Aorta (tissue), 5 donors: ENCODE measurements at regions not wholly inside any gene's neighbourhood (a gene's known extent, or its start where the extent isn't known, plus 50 kb on each side); places are given as distances from the start of the nearest gene placed in this dataset.

ENCODE experiments used
- ATAC-seq: fragments of 200-7000 bp; cut with Tn5 transposase; one replicate; pipeline ENCODE4 v1.9.1; 2022; ENCODE audit warnings: moderate library complexity; ENCODE audit not compliant: low FRiP score
- DNase-seq, 2 donors: peaks; one replicate each; pipeline ENCODE4 v3.0.0-alpha.2; 2020
- H3K27ac ChIP-seq, 2 donors: one replicate each; pipeline ENCODE4 v1.5.1; 2013; ENCODE audit warnings: low read length in 2 of 2, mild to moderate bottlenecking in 2 of 2, moderate library complexity in 2 of 2, control low read depth in 1 of 2, inconsistent platforms in 1 of 2, low read depth in 1 of 2
- H3K27me3 ChIP-seq, 2 donors: one replicate each; pipeline ENCODE4 v1.6.1; 2013; ENCODE audit warnings: control low read depth in 1 of 2, low read length in 1 of 2, mild to moderate bottlenecking in 1 of 2, moderate library complexity in 1 of 2; ENCODE audit not compliant: insufficient read depth in 2 of 2, control insufficient read depth in 1 of 2
- H3K36me3 ChIP-seq, 2 donors: one replicate each; pipeline ENCODE4 v1.6.1; 2013; ENCODE audit warnings: control low read depth in 1 of 2, low read length in 1 of 2, mild to moderate bottlenecking in 1 of 2; ENCODE audit not compliant: insufficient read depth in 2 of 2, control insufficient read depth in 1 of 2
- H3K4me1 ChIP-seq, 2 donors: one replicate each; pipeline ENCODE4 v1.6.1; 2013; ENCODE audit warnings: low read length in 2 of 2, control low read depth in 1 of 2, mild to moderate bottlenecking in 1 of 2, moderate library complexity in 1 of 2; ENCODE audit not compliant: insufficient read depth in 2 of 2, control insufficient read depth in 1 of 2
- H3K4me3 ChIP-seq, 2 donors: one replicate each; pipeline ENCODE4 v1.5.1; 2013; ENCODE audit warnings: low read length in 2 of 2, control low read depth in 1 of 2, mild to moderate bottlenecking in 1 of 2
- H3K9me3 ChIP-seq: one replicate; pipeline ENCODE4 v1.6.1; 2013; ENCODE audit warnings: mild to moderate bottlenecking, low read length; ENCODE audit not compliant: control insufficient read depth
- WGBS, 2 donors: extraction: QIAGEN DNeasy Blood & Tissue Kit; methylation state at CpG; one replicate each; pipeline ENCODE4 v1.1.7; 2013; 5-methylcytosine and 5-hydroxymethylcytosine counted together
- intact Hi-C, 2 donors: fragments of 100-400 bp; cut with DNase I; formaldehyde crosslinking; loops; one replicate each; pipeline versions ENCODE4 v1.14.2 to v1.15.0; 2022
- donor health status: healthy with polysubstance abuse.
- donor health status: Bipolar disorder and iron deficiency.
- donor health status: DM: no; HTN: no; CAD: no.
- donor health status: DM: no; HTN: no; CAD: no.
- donor health status: DM: yes; HTN: yes; CAD: no.

GRCh38 chr11:69388210-69388609, 93.3 kb upstream of the LINC01488 start:
- Histone ChIP-seq H3K4me3 (no peak overlapping the region), H3K4me1 (no peaks in the 10 kb centered on the region), H3K36me3 (no peaks in the 10 kb centered on the region), H3K27ac (no peak overlapping the region), H3K9me3 (peaks cover 2% of the 10 kb centered on the region), H3K27me3 (no peaks in the 10 kb centered on the region)
- DNase-seq = no peak
- no peak for ATAC-seq
- intact Hi-C loops = no loop called here

DNA sequence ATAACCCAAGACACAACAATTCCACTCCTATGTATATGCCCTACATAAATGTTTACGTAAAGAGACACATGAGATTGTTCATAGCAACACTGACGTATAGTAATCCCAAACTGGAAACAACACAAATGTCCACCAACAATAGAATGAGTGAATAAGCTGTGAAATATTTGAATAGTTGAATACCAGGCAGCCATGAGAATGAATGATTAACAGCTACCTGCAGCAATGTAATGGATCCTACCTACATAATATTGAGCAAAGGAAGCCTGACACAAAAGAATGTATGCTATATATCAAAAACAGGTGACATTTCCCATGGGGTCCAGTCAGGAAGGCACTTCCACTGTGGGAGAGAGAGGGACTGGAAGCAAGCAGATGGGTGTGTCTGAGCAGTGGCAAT, 92.8 kb upstream of the LINC01488 start:
- intact Hi-C loops = no loop called here

GRCh38 chr11:69390561-69390960, 90.9 kb upstream of the LINC01488 start:
- 63 to 66% methylated on average over 8 of the region's 8 CpGs for WGBS, 2 donors
- Histone ChIP-seq H3K4me1 (no peaks in the 10 kb centered on the region), H3K27ac (no peak overlapping the region), H3K27me3 (no peaks in the 10 kb centered on the region), H3K36me3 (no peaks in the 10 kb centered on the region), H3K9me3 (peaks cover 2% of the 10 kb centered on the region), H3K4me3 (no peak overlapping the region)
- ATAC-seq = no peak
- intact Hi-C loops = no loop called here
- no peak for DNase-seq

More for the DNA sequence above, 92.8 kb upstream of the LINC01488 start:
- DNase-seq (no peak), ATAC-seq (no peak)
- Histone ChIP-seq H3K9me3 (peaks cover 2% of the 10 kb centered on the region), H3K36me3 (no peaks in the 10 kb centered on the region), H3K27me3 (no peaks in the 10 kb centered on the region), H3K4me3 (no peak overlapping the region), H3K4me1 (no peaks in the 10 kb centered on the region), H3K27ac (no peak overlapping the region)
- 37 to 45% methylated on average over 2 of the region's 2 CpGs for WGBS, 2 donors

DNA sequence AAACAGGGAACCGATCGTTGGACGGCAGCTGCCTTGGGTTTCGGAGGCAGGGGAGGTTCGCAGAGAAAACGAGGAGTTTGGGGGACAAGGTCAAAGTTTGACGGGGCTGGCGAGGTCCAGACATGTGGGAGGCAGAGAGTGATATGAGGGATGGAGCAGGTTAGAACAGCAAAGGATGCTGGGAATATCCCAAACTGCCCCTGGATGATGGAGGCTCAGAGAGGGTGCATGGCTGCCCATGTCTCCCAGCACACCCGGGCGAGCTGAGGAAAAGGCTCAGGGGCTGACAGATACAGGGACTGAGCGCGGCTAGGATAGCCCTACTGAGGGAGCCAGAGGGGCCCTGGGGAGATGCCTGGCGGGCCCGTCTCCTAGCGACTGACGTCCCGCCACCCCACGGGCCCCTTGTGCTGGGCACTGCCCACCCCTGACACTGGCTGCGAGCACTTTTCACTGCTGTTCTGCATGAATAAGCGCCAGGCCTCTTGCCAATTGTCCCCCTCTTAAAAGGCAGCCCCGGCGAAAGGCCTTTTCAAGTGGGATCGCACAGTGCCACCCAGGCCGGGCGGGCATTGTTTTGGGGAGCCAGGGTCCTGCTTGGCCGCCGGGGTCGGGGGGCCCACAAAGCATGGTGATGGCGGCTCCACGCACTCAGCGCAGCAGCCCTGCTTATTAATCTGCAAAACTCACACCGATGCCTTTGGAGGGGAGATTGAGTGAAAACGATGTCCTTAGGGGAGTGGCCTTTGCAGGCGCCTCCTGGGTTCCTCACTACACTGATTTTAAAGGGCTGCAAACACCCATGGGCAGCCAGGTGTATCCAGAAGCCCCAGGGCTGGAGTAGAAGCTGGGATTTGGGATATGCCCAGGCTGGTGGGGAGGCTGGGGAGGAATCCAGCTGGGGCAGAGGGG, 90.0 kb upstream of the LINC01488 start:
- 86 to 91% methylated on average over 34 of the region's 34 CpGs for WGBS, 2 donors
- H3K4me1 ChIP-seq = no peaks in the 10 kb centered on the region
- ATAC-seq (no peak), DNase-seq (no peak)
- H3K36me3 ChIP-seq = no peaks in the 10 kb centered on the region
- H3K27ac ChIP-seq = no peak overlapping the region
- H3K27me3 ChIP-seq = no peaks in the 10 kb centered on the region
- intact Hi-C loops = no loop called here
- H3K4me3 ChIP-seq = no peak overlapping the region
- H3K9me3 ChIP-seq = peaks cover 2% of the 10 kb centered on the region

GRCh38 chr11:69392104-69392653, 89.3 kb upstream of the LINC01488 start:
- WGBS, 2 donors = 67 to 78% methylated on average over 10 of the region's 10 CpGs
- H3K27ac ChIP-seq = no peak overlapping the region
- H3K27me3 ChIP-seq = no peaks in the 10 kb centered on the region
- H3K9me3 ChIP-seq = peaks cover 2% of the 10 kb centered on the region
- ATAC-seq = no peak
- intact Hi-C loops = no loop called here
- no peaks in the 10 kb centered on the region for H3K4me1 ChIP-seq
- H3K36me3 ChIP-seq = no peaks in the 10 kb centered on the region
- H3K4me3 ChIP-seq = no peak overlapping the region
- peak in 1 of 2 donors; percentile 68 for DNase-seq

- no peaks in the 10 kb centered on the region for H3K4me1 ChIP-seq
- H3K9me3 ChIP-seq = peaks cover 2% of the 10 kb centered on the region
- no peak overlapping the region for H3K27ac ChIP-seq
- no peaks in the 10 kb centered on the region for H3K36me3 ChIP-seq
- no peak for ATAC-seq
- DNase-seq = no peak
- H3K27me3 ChIP-seq = no peaks in the 10 kb centered on the region
- WGBS, 2 donors = 93% methylated on average over 16 of the region's 16 CpGs
- H3K4me3 ChIP-seq = no peak overlapping the region
- intact Hi-C loops = no loop called here
Measured at GRCh38 chr11:69393178-69393832, 88.2 kb upstream of the LINC01488 start.

DNA sequence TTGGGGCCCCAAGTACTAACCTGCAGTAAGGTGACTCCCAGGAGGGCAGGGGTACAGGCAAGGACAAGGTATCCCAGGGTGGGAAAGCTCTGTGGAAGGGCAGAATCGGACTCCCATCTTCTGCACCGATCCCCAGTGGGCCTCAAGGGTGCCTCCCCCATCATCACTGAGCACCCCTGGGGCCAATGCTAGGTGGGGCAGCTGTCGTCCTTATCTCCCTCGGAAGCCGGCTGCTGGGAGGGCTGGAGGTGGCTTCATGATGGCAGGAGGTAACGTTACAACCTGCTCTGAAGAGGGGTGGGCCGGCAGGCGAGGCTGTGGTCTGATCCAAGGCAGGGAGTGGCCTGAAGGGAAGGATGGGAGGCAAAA, 87.6 kb upstream of the LINC01488 start:
- no peak overlapping the region for H3K27ac ChIP-seq
- H3K27me3 ChIP-seq = no peaks in the 10 kb centered on the region
- intact Hi-C loops = no loop called here
- H3K4me1 ChIP-seq = no peaks in the 10 kb centered on the region
- no peak for ATAC-seq
- H3K36me3 ChIP-seq = no peaks in the 10 kb centered on the region
- WGBS, 2 donors = 88 to 95% methylated on average over 8 of the region's 8 CpGs
- no peak overlapping the region for H3K4me3 ChIP-seq
- no peak for DNase-seq
- H3K9me3 ChIP-seq = peaks cover under 1% of the 10 kb centered on the region

DNA sequence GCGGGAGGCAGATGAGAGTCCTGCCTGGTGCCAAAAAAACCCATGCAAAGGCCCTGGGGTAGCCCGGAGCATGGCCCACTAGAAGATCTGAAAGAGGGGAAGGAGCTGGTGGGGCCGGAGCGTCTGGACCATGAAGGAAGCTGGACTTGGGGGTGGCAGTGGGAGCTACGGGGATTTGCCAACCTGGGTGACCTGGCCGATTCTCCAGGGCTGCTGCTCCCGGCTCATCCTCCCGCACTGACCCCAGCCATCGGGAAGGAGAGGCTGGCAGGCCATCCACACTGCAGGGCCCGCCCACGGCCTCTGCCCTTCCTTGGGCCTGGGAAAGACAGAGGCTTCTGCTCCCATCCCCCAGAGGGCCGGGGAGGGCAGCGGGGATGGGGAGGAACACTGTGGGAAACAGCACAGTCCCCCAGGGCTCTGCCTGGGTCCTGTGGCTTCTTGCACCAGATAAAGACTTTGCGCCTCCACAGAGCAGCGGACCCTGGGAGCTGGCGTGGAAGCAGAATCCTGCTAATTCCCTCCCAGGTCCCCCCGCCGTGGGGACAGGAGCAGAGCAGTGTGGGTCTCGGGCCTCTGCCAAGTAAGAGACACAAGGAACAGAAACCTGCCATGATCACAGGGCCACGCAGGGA, 87.1 kb upstream of the LINC01488 start:
- Histone ChIP-seq H3K4me1 (no peaks in the 10 kb centered on the region), H3K9me3 (no peaks in the 10 kb centered on the region), H3K27ac (no peak overlapping the region), H3K27me3 (no peaks in the 10 kb centered on the region), H3K36me3 (no peaks in the 10 kb centered on the region), H3K4me3 (no peak overlapping the region)
- intact Hi-C loops = no loop called here
- WGBS, 2 donors = 92% methylated on average over 18 to 20 of the region's 20 CpGs
- DNase-seq = peak in 1 of 2 donors; percentile 69
- no peak for ATAC-seq
